AG04449 (cell line): ENCODE measurements at regions not wholly inside any gene's neighbourhood (a gene's known extent, or its start where the extent isn't known, plus 50 kb on each side); places are given as distances from the start of the nearest gene placed in this dataset.

Experiments
- CTCF ChIA-PET: fragments of 350-600 bp; formaldehyde crosslinking; extraction: SDS; loops from one replicate; lab custom pipeline; 2021; ENCODE audit warnings: antibody characterized with exemption; lab: Yijun Ruan, JAX
- POLR2A ChIA-PET: fragments of 400-600, 350-600 bp; formaldehyde crosslinking; extraction: SDS; loops from one replicate; lab custom pipeline; 2020; ENCODE audit warnings: antibody characterized with exemption, inconsistent platforms; lab: Yijun Ruan, JAX
- DNase-seq: peaks from one replicate; pipeline ENCODE4 v3.0.0-alpha.2; 2010; ENCODE audit warnings: low read depth, low spot score
- H3K4me3 ChIP-seq: 2 replicates; pipeline ENCODE4 v1.5.1; 2011; ENCODE audit warnings: low read depth, mild to moderate bottlenecking, control low read depth, low read length
- TF ChIP-seq, protein P1 (sequence below): IDR thresholded peaks from one replicate; pipeline ENCODE4 v1.5.1; 2011; ENCODE audit warnings: mild to moderate bottlenecking, moderate library complexity, low read length, control low read depth, inconsistent platforms; ENCODE audit not compliant: insufficient read depth; ENCODE audit errors: missing control alignments

DNA sequence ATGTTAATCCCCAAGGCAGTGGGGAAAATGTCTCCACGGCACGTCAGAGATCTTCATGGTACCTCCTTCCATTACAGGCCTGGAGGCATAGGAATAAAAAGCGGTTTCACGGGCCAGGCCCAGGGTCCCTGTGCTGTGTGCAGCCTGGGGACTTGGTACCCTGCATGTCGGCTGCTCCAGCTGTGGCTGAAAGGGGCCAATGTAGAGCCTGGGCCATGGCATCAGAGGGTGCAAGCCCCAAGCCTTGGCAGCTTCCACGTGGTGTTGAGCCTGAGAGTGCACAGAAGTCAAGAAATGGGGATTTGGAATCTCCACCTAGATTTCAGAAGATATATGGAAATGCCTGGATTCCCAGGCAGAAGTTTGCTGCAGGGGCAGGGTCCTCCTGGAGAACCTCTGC is 508.9 kb upstream of the COX7C start:
- CTCF ChIA-PET, result no interaction called here
- no peak for DNase-seq
- H3K4me3 ChIP-seq, result no peak overlapping the region
- TF ChIP-seq, protein P1, sequence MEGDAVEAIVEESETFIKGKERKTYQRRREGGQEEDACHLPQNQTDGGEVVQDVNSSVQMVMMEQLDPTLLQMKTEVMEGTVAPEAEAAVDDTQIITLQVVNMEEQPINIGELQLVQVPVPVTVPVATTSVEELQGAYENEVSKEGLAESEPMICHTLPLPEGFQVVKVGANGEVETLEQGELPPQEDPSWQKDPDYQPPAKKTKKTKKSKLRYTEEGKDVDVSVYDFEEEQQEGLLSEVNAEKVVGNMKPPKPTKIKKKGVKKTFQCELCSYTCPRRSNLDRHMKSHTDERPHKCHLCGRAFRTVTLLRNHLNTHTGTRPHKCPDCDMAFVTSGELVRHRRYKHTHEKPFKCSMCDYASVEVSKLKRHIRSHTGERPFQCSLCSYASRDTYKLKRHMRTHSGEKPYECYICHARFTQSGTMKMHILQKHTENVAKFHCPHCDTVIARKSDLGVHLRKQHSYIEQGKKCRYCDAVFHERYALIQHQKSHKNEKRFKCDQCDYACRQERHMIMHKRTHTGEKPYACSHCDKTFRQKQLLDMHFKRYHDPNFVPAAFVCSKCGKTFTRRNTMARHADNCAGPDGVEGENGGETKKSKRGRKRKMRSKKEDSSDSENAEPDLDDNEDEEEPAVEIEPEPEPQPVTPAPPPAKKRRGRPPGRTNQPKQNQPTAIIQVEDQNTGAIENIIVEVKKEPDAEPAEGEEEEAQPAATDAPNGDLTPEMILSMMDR, result no peak
- POLR2A ChIA-PET, result no interaction called here

DNA sequence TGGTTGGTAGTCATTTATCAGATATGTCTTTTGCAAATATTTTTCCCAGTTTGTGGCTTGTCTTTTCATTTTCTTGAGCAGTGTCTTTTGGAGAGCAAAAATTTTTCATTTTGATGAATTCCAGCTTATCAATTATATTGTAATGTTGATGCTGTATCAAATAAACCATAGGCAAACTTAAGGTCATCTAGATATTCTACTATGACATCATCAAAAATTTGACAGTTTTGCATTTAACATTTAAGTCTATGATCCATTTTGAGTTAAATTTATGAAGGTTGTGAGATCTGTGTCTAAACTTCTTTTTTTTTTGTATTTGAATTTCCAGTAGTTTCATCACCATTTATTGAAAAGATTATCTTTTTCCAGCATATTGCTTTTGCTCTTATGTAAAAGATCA is 505.5 kb upstream of the COX7C start:
- no peak overlapping the region for H3K4me3 ChIP-seq
- ChIA-PET POLR2A (no interaction called here), CTCF (no interaction called here)
- TF ChIP-seq, protein P1, result no peak
- DNase-seq, result no peak

DNA sequence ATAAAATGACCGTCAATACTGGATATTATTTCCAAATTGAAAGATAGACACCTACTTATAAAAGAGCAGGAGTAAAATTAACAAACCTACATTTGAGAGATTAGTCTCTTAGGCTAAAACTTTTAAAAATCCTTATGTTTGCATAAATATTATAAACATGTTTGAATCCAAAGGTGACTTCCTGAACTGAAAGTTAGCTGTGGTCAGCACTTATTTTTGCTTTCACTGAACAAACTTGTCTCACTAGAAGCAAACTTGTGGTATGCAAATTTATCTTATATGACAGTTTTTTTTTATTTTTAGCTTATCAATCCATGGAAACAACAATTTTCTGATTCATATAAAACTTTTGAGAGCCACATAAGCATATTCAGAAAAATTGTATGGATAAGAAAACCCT is 502.6 kb upstream of the COX7C start:
- ChIA-PET CTCF (no interaction called here), POLR2A (no interaction called here)
- TF ChIP-seq, protein P1, result no peak
- no peak for DNase-seq
- H3K4me3 ChIP-seq, result no peak overlapping the region

DNA sequence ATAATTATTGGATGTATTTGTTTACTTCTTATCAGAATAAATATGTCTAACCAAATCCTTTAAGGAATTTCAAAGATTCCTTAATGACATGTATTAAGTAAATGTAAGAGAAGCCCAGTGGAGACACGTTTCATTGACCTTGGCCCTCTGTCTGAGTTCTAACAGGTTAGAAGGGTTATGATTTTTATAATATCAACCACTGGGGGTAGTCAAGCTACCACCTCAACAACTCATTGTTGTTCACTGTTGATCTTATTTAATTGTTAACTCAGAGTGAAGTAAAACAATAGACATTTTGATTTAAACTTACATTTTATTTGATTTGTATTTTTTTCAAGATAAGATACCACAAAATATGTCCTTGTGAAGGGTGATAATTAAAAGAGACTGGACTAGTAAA is 499.2 kb upstream of the COX7C start:
- TF ChIP-seq, protein P1, result no peak
- ChIA-PET POLR2A (no interaction called here), CTCF (no interaction called here)
- no peak overlapping the region for H3K4me3 ChIP-seq
- DNase-seq, result no peak

DNA sequence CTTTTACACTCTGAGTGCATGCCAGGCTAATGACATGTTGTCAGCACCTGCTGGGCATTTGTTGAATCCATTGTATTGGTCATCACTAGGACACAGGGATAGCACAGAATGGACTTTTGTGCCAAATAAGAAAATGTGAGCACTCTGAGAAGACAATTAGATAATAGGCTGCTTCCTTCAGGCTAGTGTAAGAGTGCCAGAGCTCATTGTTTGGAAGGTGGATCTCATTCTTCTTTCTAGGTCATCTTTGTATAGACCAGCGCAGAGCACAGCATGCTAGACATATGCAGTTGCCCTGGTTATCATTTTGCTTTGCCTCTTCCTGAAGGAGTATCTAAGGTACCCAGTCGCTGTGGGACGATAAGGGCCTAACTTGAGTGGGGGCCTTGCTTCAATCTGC is 493.4 kb upstream of the COX7C start:
- CTCF ChIA-PET, result no interaction called here

DNA sequence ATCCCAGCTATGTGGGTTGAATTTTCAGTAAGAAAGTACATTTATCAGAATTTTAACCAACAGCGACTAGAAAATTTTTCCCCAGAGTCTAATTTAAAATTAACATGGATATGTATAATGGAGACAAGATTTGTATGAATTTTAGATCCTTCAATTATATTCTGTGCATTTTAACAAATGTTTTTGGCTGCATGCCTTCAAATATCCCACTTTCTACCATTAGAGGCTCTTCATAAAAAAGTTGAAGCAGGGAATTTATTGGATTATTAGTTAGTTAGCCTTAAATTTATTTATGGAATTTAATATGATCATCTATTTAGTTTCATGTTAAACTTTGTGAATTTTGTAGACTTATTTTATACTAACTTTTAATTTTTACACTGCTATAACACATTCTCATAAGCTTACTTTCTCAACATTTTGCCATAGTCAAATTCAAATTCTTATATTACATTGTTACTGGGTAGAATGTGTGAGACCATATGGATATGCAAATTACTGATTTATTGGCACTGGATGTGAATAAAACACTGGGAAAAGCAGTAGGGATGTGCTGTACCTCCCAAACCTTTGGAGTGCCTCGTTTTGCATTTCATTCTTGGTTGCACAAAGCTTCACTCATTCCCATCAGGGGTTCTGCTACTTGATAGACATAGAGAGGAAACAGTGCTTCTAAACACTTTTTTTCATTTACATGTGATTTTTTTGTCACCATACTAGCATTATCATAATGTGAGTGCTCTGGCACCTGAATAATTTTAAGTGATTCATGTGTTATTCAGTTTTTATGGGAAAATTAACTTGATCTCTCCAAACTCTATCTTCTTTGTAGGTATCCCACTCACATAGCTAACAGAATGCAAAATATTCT is 491.8 kb upstream of the COX7C start:
- DNase-seq, result no peak
- no peak overlapping the region for H3K4me3 ChIP-seq
- POLR2A ChIA-PET, result no interaction called here
- CTCF ChIA-PET, result no interaction called here
- TF ChIP-seq, protein P1, result no peak

More for the DNA sequence above, 493.4 kb upstream of the COX7C start:
- DNase-seq, result no peak
- H3K4me3 ChIP-seq, result no peak overlapping the region
- POLR2A ChIA-PET, result no interaction called here
- TF ChIP-seq, protein P1, result no peak
